ENCODE measurements at regions not wholly inside any gene's neighbourhood (a gene's known extent, or its start where the extent isn't known, plus 50 kb on each side); places are given as distances from the start of the nearest gene placed in this dataset.
"Not testable (repeated sequence)": the region's sequence is repeated elsewhere in the genome, so short reads cannot be mapped to it uniquely, and the experiment has no call there.

DNA sequence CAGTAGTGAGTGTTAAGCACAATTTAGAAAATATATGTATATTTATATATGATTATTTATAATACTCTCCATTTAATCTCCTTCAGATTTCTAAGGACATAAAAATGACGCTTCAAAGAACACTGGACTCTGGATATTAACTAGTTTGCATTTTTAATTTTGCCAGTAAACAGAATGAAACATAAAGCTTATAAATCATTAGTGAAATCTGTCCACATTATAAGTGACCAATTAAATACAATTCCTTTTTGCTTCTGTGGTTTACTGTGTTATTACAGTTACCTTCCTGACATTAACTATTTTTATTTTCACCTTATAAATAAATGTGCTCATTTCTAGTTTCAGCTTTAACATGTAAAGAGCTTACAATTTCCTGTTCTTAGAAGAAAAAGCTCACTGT lies 1081.1 kb upstream of the EPHA6 start:
- ChIA-PET CTCF (no interaction called here), POLR2A (no interaction called here)
- no peak for DNase-seq (ENCODE audit: extremely low spot score)
- TF ChIP-seq, protein P1, sequence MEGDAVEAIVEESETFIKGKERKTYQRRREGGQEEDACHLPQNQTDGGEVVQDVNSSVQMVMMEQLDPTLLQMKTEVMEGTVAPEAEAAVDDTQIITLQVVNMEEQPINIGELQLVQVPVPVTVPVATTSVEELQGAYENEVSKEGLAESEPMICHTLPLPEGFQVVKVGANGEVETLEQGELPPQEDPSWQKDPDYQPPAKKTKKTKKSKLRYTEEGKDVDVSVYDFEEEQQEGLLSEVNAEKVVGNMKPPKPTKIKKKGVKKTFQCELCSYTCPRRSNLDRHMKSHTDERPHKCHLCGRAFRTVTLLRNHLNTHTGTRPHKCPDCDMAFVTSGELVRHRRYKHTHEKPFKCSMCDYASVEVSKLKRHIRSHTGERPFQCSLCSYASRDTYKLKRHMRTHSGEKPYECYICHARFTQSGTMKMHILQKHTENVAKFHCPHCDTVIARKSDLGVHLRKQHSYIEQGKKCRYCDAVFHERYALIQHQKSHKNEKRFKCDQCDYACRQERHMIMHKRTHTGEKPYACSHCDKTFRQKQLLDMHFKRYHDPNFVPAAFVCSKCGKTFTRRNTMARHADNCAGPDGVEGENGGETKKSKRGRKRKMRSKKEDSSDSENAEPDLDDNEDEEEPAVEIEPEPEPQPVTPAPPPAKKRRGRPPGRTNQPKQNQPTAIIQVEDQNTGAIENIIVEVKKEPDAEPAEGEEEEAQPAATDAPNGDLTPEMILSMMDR (IDR thresholded peaks at IDR 0.05; ENCODE audit: control extremely low read depth, extremely low read depth, low read depth, missing control alignments) = no peak

DNA sequence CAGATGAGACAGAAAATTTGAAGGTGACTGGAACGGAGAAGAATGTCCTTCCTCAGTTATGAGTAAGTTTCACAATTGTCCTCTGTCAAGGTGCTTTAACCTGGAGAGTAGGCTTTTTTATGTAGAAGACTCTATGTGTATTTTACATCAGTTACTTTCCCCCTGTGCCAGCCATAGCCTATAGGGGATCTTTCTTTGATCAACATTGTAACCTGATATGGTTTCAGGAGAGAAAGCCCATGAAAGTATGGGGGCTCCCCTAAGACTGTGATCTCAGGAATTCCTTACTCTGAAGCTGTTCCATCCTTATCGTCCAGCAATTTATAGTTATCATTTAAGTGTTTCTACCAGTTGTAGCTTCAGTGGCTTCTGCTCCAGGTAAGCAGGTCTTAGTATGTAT lies 1076.3 kb upstream of the EPHA6 start:
- ChIA-PET CTCF (no interaction called here), POLR2A (no interaction called here)
- TF ChIP-seq, protein P1 (IDR thresholded peaks at IDR 0.05; ENCODE audit: control extremely low read depth, extremely low read depth, low read depth, missing control alignments) = no peak
- DNase-seq (ENCODE audit: extremely low spot score) = no peak

DNA sequence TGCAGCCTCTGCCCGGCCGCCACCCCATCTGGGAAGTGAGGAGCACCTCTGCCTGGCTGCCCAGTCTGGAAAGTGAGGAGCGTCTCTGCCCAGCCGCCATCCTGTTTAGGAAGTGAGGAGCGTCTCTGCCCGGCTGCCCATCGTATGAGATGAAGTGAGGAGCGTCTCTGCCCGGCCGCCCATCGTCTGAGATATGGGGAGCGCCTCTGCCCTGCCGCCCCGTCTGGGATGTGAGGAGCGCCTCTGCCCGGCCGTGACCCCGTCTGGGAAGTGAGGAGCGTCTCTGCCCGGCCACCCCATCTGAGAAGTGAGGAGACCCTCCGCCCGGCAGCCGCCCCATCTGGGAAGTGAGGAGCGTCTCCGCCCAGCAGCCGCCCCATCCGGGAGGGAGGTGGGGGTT lies 1069.5 kb upstream of the EPHA6 start:
- POLR2A ChIA-PET; DNase-seq (ENCODE audit: extremely low spot score); CTCF ChIA-PET: not testable (repeated sequence)

DNA sequence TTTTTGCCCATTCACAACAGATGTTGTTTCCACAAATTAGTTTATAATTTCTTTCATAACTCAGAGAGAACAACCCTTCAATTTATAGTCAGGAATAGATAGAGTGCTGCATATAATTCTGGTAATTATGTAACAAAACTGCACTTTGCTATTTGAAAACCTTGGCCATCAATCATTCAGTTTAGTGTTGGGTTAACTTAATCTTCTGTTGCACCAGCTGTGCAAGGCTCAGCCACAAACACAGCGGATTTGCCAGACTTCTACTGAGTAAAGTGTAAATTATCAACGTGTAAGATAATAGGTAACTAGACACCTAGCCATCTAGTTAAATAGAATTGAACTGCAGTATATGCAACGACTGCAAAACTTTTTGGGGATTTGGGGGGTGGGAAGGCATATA lies 1064.3 kb upstream of the EPHA6 start:
- TF ChIP-seq, protein P1 (IDR thresholded peaks at IDR 0.05; ENCODE audit: control extremely low read depth, extremely low read depth, low read depth, missing control alignments) = no peak
- CTCF ChIA-PET = no interaction called here
- no peak for DNase-seq (ENCODE audit: extremely low spot score)
- POLR2A ChIA-PET = no interaction called here

DNA sequence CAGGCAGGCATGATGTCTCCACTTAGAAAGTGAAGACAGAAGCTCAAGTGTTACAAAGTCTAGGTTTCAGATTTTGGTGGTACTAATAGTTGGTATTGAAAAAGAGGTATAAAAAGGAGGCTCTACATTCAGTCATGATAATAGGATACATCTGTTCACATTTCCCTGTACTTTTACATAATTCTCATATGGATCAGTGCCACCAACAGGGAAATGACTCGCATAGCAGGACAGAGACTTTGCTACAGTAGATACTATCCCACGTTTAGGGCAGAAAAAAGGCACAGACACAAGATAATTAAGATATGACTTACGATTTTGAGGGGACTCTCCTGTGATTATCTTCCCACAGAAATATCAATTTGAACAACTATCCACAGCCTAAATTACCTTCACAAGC lies 1062.9 kb upstream of the EPHA6 start:
- TF ChIP-seq, protein P1 (IDR thresholded peaks at IDR 0.05; ENCODE audit: control extremely low read depth, extremely low read depth, low read depth, missing control alignments) = no peak
- POLR2A ChIA-PET = no interaction called here
- DNase-seq (ENCODE audit: extremely low spot score) = no peak
- CTCF ChIA-PET = interaction anchor here (0.9 kb wide), 1 partner anchor 17 kb away, joined by 3 read pairs; no protein-coding TSS in a partner anchor

DNA sequence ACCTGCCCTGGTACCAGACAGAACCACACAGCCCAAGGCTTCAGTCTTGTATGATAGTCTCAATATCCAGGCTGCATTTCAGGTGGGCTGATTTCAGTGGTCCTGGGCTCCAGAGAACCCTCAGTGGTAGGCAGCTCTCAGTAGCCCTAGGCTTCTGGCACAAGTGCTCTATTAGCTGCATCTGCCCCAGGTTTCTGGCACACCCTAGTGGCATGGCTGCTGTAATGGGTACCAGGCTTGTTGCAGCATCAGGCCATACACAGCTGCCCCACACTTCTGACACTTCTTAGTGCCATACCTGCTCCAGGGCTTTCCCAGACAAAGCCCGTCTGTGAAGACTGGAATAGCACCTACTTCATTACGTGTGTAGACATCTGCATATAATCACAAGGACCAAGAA lies 1062.2 kb upstream of the EPHA6 start:
- CTCF ChIA-PET = interaction anchor here (0.9 kb wide), 1 partner anchor 16 kb away, joined by 3 read pairs; no protein-coding TSS in a partner anchor
- POLR2A ChIA-PET = no interaction called here

DNA sequence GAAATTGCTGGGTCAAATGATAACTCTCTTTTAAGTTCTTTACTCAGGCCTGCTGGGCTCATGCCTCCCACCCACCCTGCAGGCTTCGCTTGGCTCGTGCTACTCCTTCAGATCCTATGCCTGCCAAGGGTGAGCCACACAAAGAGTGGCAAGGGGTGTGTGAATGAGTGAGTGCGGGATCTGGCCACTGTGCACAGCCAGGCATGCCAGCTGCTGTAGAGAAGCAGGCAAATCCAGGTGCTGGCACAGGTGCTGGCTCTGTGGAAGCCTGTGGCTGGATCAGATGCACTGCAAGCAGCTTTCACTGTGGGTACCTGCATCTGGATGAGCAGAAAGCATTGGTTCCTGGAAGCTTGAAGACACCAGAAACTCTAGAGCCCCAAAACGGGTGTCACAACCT lies 1055.7 kb upstream of the EPHA6 start:
- TF ChIP-seq, protein P1 (IDR thresholded peaks at IDR 0.05; ENCODE audit: control extremely low read depth, extremely low read depth, low read depth, missing control alignments) = no peak
- DNase-seq (ENCODE audit: extremely low spot score) = no peak
- POLR2A ChIA-PET = no interaction called here
- CTCF ChIA-PET = no interaction called here

More for the DNA sequence above, 1062.2 kb upstream of the EPHA6 start:
- DNase-seq (ENCODE audit: extremely low spot score) = no peak
- TF ChIP-seq, protein P1 (IDR thresholded peaks at IDR 0.05; ENCODE audit: control extremely low read depth, extremely low read depth, low read depth, missing control alignments) = no peak

Data from GM10248 (cell line).